Endothelial cell of umbilical vein (primary cell): ENCODE measurements at regions not wholly inside any gene's neighbourhood (a gene's known extent, or its start where the extent isn't known, plus 50 kb on each side); places are given as distances from the start of the nearest gene placed in this dataset.

Source experiments
- BruUV-seq: library from RNA; stranded (reverse); fragments of 400-500 nt; replicated peaks from 2 replicates; lab custom pipeline; 2021; lab: Mats Ljungman, UMichigan
- CTCF ChIA-PET: fragments of 300-600, 350-600 bp; sonication (Branson Sonifier 250); formaldehyde crosslinking; loops from one replicate; lab custom pipeline; 2021; ENCODE audit warnings: antibody characterized with exemption, inconsistent platforms; lab: Charles Lee
- POLR2A ChIA-PET: fragments of 300-600, 350-600 bp; sonication (Branson Sonifier 250); formaldehyde crosslinking; loops from one replicate; lab custom pipeline; 2021; ENCODE audit warnings: antibody characterized with exemption, inconsistent platforms; lab: Charles Lee
- DNase-seq: peaks from one replicate; pipeline ENCODE4 v3.0.0-alpha.2; 2011; ENCODE audit warnings: low read depth, low spot score
- FAIRE-seq: peaks from 2 replicates; lab custom pipeline; 2011; peaks lifted over from hg19 to GRCh38; lab: Jason Lieb, UNC
- H2AFZ ChIP-seq: 2 replicates; pipeline ENCODE4 v1.6.0; 2012; ENCODE audit warnings: low read depth, low read length, control low read depth, inconsistent platforms
- H3K27ac ChIP-seq: 2 replicates; pipeline ENCODE4 v1.5.1; 2011; ENCODE audit warnings: low read depth, mild to moderate bottlenecking, control low read depth, low read length, moderate library complexity; ENCODE audit not compliant: insufficient read depth
- H3K27me3 ChIP-seq, 2 experiments: 2 replicates each; pipeline versions ENCODE4 v1.6.0 to v1.6.1; 2011; ENCODE audit warnings: low read length in 2 of 2, mixed read lengths in 1 of 2; ENCODE audit not compliant: control insufficient read depth in 2 of 2, insufficient read depth in 2 of 2
- H3K36me3 ChIP-seq, 2 experiments: 2 replicates in 1 of 2; 3 replicates in 1 of 2; pipeline ENCODE4 v1.5.1; 2011; ENCODE audit warnings: low read length in 2 of 2, mild to moderate bottlenecking in 1 of 2, moderate library complexity in 1 of 2; ENCODE audit not compliant: control insufficient read depth in 2 of 2, insufficient read depth in 2 of 2; ENCODE audit errors: extremely low read depth in 1 of 2
- H3K4me1 ChIP-seq: 3 replicates; pipeline ENCODE4 v1.5.1; 2011; ENCODE audit warnings: mild to moderate bottlenecking, low read length; ENCODE audit not compliant: control insufficient read depth, insufficient read depth; ENCODE audit errors: extremely low read depth
- H3K4me2 ChIP-seq: 2 replicates; pipeline ENCODE4 v1.6.1; 2011; ENCODE audit warnings: low read length, control low read depth, mixed read lengths; ENCODE audit not compliant: insufficient read depth
- H3K4me3 ChIP-seq, 3 experiments: fragments of 200-600 bp in 1 of 3; sonication (generic), shearing (Covaris generic) in 1 of 3; replicated peaks in 1 of 3; 2 replicates each; pipeline ENCODE4 v1.5.1; 2011 to 2016; ENCODE audit warnings: control low read depth in 3 of 3, low read length in 3 of 3, mild to moderate bottlenecking in 2 of 3, inconsistent platforms in 1 of 3, low read depth in 1 of 3, moderate library complexity in 1 of 3; ENCODE audit not compliant: insufficient read depth in 1 of 3
- H3K79me2 ChIP-seq: 2 replicates; pipeline ENCODE4 v1.6.0; 2012; ENCODE audit warnings: low read length, inconsistent platforms; ENCODE audit not compliant: control insufficient read depth, insufficient read depth
- H3K9ac ChIP-seq: replicated peaks from 2 replicates; pipeline ENCODE3; 2011; ENCODE audit warnings: low read length, control low read depth; ENCODE audit not compliant: insufficient read depth; ENCODE audit errors: extremely low read depth
- H3K9me1 ChIP-seq: replicated peaks from 3 replicates; pipeline ENCODE4 v1.6.0; 2011; ENCODE audit warnings: mild to moderate bottlenecking, low read length; ENCODE audit not compliant: control insufficient read depth, insufficient read depth; ENCODE audit errors: extremely low read depth
- H3K9me3 ChIP-seq: replicated peaks from 2 replicates; pipeline ENCODE4 v1.5.1; 2012; ENCODE audit warnings: low read length, inconsistent platforms; ENCODE audit not compliant: control insufficient read depth, insufficient read depth
- H4K20me1 ChIP-seq: replicated peaks from 2 replicates; pipeline ENCODE3; 2011; ENCODE audit warnings: mild to moderate bottlenecking, low read length; ENCODE audit not compliant: control insufficient read depth, insufficient read depth; ENCODE audit errors: extremely low read depth
- CTCF ChIP-seq, 2 donors: IDR thresholded peaks; 1 replicate in 1 of 2; 2 replicates in 1 of 2; pipeline ENCODE4 v1.5.1; 2011; ENCODE audit warnings: low read length in 2 of 2, mild to moderate bottlenecking in 2 of 2, moderate library complexity in 2 of 2, control low read depth in 1 of 2, inconsistent platforms in 1 of 2, low read depth in 1 of 2; ENCODE audit not compliant: insufficient read depth in 1 of 2; ENCODE audit errors: extremely low read depth in 1 of 2
- EZH2 ChIP-seq: IDR thresholded peaks from 2 replicates; pipeline ENCODE4 v1.6.1; 2012; ENCODE audit warnings: borderline replicate concordance, low read depth, mild to moderate bottlenecking, moderate library complexity, low read length, inconsistent platforms; ENCODE audit not compliant: severe bottlenecking
- FOS ChIP-seq: IDR thresholded peaks from 2 replicates; pipeline ENCODE4 v1.6.1; 2011; ENCODE audit warnings: mild to moderate bottlenecking, low read length, moderate library complexity, borderline replicate concordance; ENCODE audit not compliant: insufficient read depth
- GATA2 ChIP-seq: IDR thresholded peaks from 2 replicates; pipeline ENCODE4 v1.7.0; 2011; ENCODE audit warnings: low read depth, mild to moderate bottlenecking, moderate library complexity, mixed read lengths, low read length; ENCODE audit not compliant: insufficient read length, insufficient read depth
- JUN ChIP-seq: IDR thresholded peaks from 2 replicates; pipeline ENCODE4 v1.6.1; 2011; ENCODE audit warnings: borderline replicate concordance, low read depth; ENCODE audit not compliant: insufficient read length, insufficient read depth
- MAX ChIP-seq: IDR thresholded peaks from 2 replicates; pipeline ENCODE4 v1.6.1; 2011; ENCODE audit not compliant: insufficient read depth, insufficient read length
- MYC ChIP-seq: IDR thresholded peaks from one replicate; pipeline ENCODE4 v1.6.1; 2011; ENCODE audit warnings: mild to moderate bottlenecking, low read depth, low read length
- POLR2A ChIP-seq: IDR thresholded peaks from 2 replicates; pipeline ENCODE4 v1.6.1; 2012; ENCODE audit warnings: low read depth, mild to moderate bottlenecking, control low read depth, low read length
- POLR2AphosphoS5 ChIP-seq: IDR thresholded peaks from 2 replicates; pipeline ENCODE4 v1.6.1; 2012; ENCODE audit warnings: low read depth, mild to moderate bottlenecking, control low read depth, low read length, moderate library complexity; ENCODE audit not compliant: insufficient read depth
- dilution Hi-C: fragments of 300-500 bp; cut with MboI; formaldehyde crosslinking; loops from one replicate; pipeline ENCODE4 v1.15.0; 2019; ENCODE audit warnings: low sequenced_read_pairs; ENCODE audit not compliant: extremely low pct_ligation_motif_present
- intact Hi-C: fragments of 100-400 bp; cut with micrococcal nuclease; formaldehyde crosslinking; loops from one replicate; pipeline ENCODE4 v1.10.0; 2022

GRCh38 chr4:12203945-12204344 lies 775.3 kb upstream of the HS3ST1 start:
- no peaks in the 10 kb centered on the region for H3K36me3 ChIP-seq
- BruUV-seq: no TSS peak
- FAIRE-seq (no peak), DNase-seq (no peak)
- H3K4me1 ChIP-seq: no peaks in the 10 kb centered on the region
- TF ChIP-seq JUN (no peak), CTCF (IDR thresholded peaks at IDR 0.05; ENCODE audit: extremely low read depth in 1 of 2, insufficient read depth in 1 of 2, low read depth in 1 of 2, low read length in 2 of 2) (no peak), FOS (no peak), GATA2 (no peak), POLR2AphosphoS5 (no peak), POLR2A (no peak), MYC (no peak), EZH2 (no peak), MAX (no peak)
- no peak overlapping the region for H3K4me3 ChIP-seq
- H3K27me3 ChIP-seq: no peaks in the 10 kb centered on the region
- no peaks in the 10 kb centered on the region for H3K9me1 ChIP-seq
- dilution Hi-C loops: no loop called here
- intact Hi-C loops: no loop called here
- H3K79me2 ChIP-seq: no peaks in the 10 kb centered on the region
- ChIA-PET CTCF (no interaction called here), POLR2A (no interaction called here)
- H3K9me3 ChIP-seq: no peaks in the 10 kb centered on the region
- no peak overlapping the region for H3K9ac ChIP-seq
- H4K20me1 ChIP-seq: no peaks in the 10 kb centered on the region
- no peak overlapping the region for H3K4me2 ChIP-seq
- H3K27ac ChIP-seq: no peak overlapping the region
- H2AFZ ChIP-seq: no peak overlapping the region
